HL-60 (cell line): ENCODE measurements at regions not wholly inside any gene's neighbourhood (a gene's known extent, or its start where the extent isn't known, plus 50 kb on each side); places are given as distances from the start of the nearest gene placed in this dataset.

Experiments used
- DNase-seq, 2 experiments: peaks; one replicate each; pipeline ENCODE4 v3.0.0-alpha.2; 2010 to 2020; ENCODE audit warnings: low read depth in 1 of 2, low spot score in 1 of 2
- H3K27ac ChIP-seq: fragments of 250-450 bp; sonication (Bioruptor Pico); replicated peaks from 2 replicates; pipeline ENCODE4 v1.5.1; 2020; ENCODE audit warnings: mild to moderate bottlenecking, moderate library complexity
- H3K27me3 ChIP-seq: fragments of 250-450 bp; sonication (Bioruptor Pico); 2 replicates; pipeline ENCODE4 v1.5.1; 2021; ENCODE audit warnings: mild to moderate bottlenecking, moderate library complexity; ENCODE audit not compliant: insufficient read depth, poor library complexity, severe bottlenecking
- H3K4me3 ChIP-seq: replicated peaks from 2 replicates; pipeline ENCODE4 v1.5.1; 2011; ENCODE audit warnings: mild to moderate bottlenecking, control low read depth, low read length; ENCODE audit not compliant: insufficient read depth
- GABPA ChIP-seq: IDR thresholded peaks from 2 replicates; pipeline ENCODE4 v1.6.1; 2012; ENCODE audit warnings: low read depth
- POLR2AphosphoS5 ChIP-seq: IDR thresholded peaks from 2 replicates; pipeline ENCODE4 v1.6.1; 2012; ENCODE audit warnings: low read depth
- REST ChIP-seq: IDR thresholded peaks from 2 replicates; pipeline ENCODE4 v1.6.1; 2012; ENCODE audit warnings: low read depth; ENCODE audit not compliant: insufficient replicate concordance
- SPI1 ChIP-seq: IDR thresholded peaks from 2 replicates; pipeline ENCODE4 v1.6.1; 2012; ENCODE audit warnings: low read depth, mild to moderate bottlenecking, borderline replicate concordance
- TF ChIP-seq, protein P1 (sequence below): IDR thresholded peaks from one replicate; pipeline ENCODE4 v1.5.1; 2011; ENCODE audit warnings: low read length, control low read depth, inconsistent platforms; ENCODE audit not compliant: insufficient read depth

GRCh38 chrX:10798041-10798440 is 177.7 kb upstream of the MID1 start:
- no peak for DNase-seq
- H3K4me3 ChIP-seq: no peak overlapping the region
- no peak overlapping the region for H3K27ac ChIP-seq
- no peak for TF ChIP-seq GABPA
- no peak for TF ChIP-seq SPI1
- TF ChIP-seq REST: no peak
- TF ChIP-seq POLR2AphosphoS5: no peak
- TF ChIP-seq, protein P1, sequence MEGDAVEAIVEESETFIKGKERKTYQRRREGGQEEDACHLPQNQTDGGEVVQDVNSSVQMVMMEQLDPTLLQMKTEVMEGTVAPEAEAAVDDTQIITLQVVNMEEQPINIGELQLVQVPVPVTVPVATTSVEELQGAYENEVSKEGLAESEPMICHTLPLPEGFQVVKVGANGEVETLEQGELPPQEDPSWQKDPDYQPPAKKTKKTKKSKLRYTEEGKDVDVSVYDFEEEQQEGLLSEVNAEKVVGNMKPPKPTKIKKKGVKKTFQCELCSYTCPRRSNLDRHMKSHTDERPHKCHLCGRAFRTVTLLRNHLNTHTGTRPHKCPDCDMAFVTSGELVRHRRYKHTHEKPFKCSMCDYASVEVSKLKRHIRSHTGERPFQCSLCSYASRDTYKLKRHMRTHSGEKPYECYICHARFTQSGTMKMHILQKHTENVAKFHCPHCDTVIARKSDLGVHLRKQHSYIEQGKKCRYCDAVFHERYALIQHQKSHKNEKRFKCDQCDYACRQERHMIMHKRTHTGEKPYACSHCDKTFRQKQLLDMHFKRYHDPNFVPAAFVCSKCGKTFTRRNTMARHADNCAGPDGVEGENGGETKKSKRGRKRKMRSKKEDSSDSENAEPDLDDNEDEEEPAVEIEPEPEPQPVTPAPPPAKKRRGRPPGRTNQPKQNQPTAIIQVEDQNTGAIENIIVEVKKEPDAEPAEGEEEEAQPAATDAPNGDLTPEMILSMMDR: no peak
- no peaks in the 10 kb centered on the region for H3K27me3 ChIP-seq

DNA sequence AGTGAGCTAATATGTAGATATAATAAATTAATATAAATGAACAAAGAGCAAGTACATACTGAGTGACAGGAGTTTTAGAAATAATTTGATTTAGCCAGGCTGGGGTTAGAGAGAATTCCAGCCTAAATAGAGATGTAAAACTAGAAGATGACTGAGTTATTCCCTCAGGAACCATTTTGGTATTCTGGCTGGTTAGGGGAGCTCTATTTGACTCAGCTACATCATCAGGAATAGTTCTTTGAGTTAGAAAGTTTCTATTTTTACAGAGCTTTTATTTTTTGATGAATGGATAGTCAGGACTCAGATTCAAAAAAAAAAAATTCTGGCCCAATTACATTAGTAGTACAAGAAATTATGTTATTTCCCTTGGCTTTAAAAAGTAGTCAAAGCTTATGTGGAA is 180.4 kb upstream of the MID1 start:
- TF ChIP-seq POLR2AphosphoS5 (no peak), REST (no peak), SPI1 (no peak), GABPA (no peak)
- TF ChIP-seq, protein P1: no peak
- no peak overlapping the region for H3K27ac ChIP-seq

DNA sequence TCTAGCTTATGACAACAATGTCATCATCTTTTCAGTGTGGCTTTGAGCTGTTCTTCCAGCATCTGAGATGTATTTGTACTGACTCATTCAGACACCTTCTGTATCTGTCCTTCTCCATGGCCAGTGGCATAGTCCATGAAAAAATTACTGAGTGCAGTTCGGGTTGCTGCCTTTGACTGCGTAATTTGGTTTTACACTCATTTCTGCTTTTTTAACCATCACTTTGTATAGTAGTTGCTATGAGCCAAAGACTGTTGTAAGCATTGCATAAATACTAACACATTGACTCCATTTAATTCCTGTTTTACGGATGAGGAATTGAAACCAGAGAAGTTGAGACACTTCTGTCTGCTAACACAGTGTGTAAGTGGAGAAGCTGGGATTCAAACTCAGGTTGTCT is 190.7 kb upstream of the MID1 start:
- Histone ChIP-seq H3K27me3 (no peaks in the 10 kb centered on the region), H3K27ac (no peak overlapping the region), H3K4me3 (no peak overlapping the region)
- DNase-seq: no peak
- TF ChIP-seq, protein P1: no peak
- TF ChIP-seq GABPA (no peak), REST (no peak), SPI1 (no peak), POLR2AphosphoS5 (no peak)

More for the DNA sequence above, 180.4 kb upstream of the MID1 start:
- DNase-seq: no peak
- Histone ChIP-seq H3K4me3 (no peak overlapping the region), H3K27me3 (no peaks in the 10 kb centered on the region)
